ENCODE measurements at regions not wholly inside any gene's neighbourhood (a gene's known extent, or its start where the extent isn't known, plus 50 kb on each side); places are given as distances from the start of the nearest gene placed in this dataset.

DNA sequence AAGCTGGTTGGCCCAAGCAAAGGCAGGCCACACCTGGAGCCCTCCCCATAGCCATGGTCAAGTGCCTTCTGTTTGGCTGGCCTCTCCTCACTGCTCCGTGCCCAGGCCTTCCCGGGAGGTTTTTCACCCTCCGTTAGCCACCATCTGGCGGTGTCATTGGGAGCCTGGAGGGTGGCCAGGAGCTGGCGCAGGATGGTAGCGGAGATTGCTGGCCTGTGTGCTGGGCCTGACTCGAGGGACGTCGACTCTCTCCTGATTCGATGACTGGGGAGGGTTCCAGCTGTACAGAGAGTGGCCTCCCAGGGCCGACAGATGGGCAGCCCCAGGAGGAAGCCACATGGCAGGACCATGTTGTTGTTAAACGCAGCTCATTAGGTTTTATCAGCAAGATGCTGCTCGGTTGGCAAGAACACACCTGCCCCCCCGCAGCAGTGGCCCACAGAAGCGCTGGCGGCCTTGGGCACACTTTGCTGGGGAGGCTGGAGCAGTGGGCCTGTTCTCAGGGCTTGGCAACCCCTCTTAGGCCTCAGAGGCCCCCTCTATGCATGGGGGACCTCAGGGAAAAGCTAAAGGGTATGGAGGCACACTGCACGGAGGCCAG, 64.0 kb upstream of the CACUL1 start:
- H3K27me3 ChIP-seq, result no peaks in the 10 kb centered on the region
- no peaks in the 10 kb centered on the region for H4K20me1 ChIP-seq (ENCODE audit: low read depth)
- no peak overlapping the region for H3K4me3 Mint-ChIP-seq
- no peak for DNase-seq (ENCODE audit: low spot score)
- no peak overlapping the region for H3K4me3 ChIP-seq
- H3K9me3 ChIP-seq (ENCODE audit: low read depth), result no peaks in the 10 kb centered on the region
- H3K36me3 ChIP-seq, result no peaks in the 10 kb centered on the region
- H3K27me3 Mint-ChIP-seq (ENCODE audit: insufficient read depth, low read depth), result peaks cover 3% of the 10 kb centered on the region
- TF ChIP-seq EZH2phosphoT487 (IDR thresholded peaks at IDR 0.05) (no peak), EZH2 (IDR thresholded peaks at IDR 0.05) (no peak)
- TF ChIP-seq, protein P1, sequence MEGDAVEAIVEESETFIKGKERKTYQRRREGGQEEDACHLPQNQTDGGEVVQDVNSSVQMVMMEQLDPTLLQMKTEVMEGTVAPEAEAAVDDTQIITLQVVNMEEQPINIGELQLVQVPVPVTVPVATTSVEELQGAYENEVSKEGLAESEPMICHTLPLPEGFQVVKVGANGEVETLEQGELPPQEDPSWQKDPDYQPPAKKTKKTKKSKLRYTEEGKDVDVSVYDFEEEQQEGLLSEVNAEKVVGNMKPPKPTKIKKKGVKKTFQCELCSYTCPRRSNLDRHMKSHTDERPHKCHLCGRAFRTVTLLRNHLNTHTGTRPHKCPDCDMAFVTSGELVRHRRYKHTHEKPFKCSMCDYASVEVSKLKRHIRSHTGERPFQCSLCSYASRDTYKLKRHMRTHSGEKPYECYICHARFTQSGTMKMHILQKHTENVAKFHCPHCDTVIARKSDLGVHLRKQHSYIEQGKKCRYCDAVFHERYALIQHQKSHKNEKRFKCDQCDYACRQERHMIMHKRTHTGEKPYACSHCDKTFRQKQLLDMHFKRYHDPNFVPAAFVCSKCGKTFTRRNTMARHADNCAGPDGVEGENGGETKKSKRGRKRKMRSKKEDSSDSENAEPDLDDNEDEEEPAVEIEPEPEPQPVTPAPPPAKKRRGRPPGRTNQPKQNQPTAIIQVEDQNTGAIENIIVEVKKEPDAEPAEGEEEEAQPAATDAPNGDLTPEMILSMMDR (IDR thresholded peaks at IDR 0.05), result no peak
- no peaks in the 10 kb centered on the region for H3K79me2 ChIP-seq (ENCODE audit: low read depth)
- H3K4me1 ChIP-seq, result no peaks in the 10 kb centered on the region
- no peak overlapping the region for H3K27ac ChIP-seq
- H3F3A ChIP-seq (ENCODE audit: low read depth), result no peaks in the 10 kb centered on the region
- no peak overlapping the region for H2AFZ ChIP-seq (replicated peaks)
- no peak overlapping the region for H3K9ac ChIP-seq
- no peak overlapping the region for H3K4me2 ChIP-seq
- H3K9me3 Mint-ChIP-seq, result no peaks in the 10 kb centered on the region
- no peaks in the 10 kb centered on the region for H3K36me3 Mint-ChIP-seq
- no peaks in the 10 kb centered on the region for H3K4me1 Mint-ChIP-seq
- H3K27ac Mint-ChIP-seq, result no peak overlapping the region

GRCh38 chr10:118820326-118821116, 65.8 kb upstream of the CACUL1 start:
- Histone ChIP-seq H3K4me2 (no peak overlapping the region), H3K4me3 (no peak overlapping the region), H3F3A (ENCODE audit: low read depth) (no peaks in the 10 kb centered on the region), H3K36me3 (no peaks in the 10 kb centered on the region), H3K27ac (no peak overlapping the region), H3K79me2 (ENCODE audit: low read depth) (no peaks in the 10 kb centered on the region), H3K9me3 (ENCODE audit: low read depth) (no peaks in the 10 kb centered on the region), H3K9ac (no peak overlapping the region), H4K20me1 (ENCODE audit: low read depth) (no peaks in the 10 kb centered on the region), H3K27me3 (no peaks in the 10 kb centered on the region), H3K4me1 (no peaks in the 10 kb centered on the region), H2AFZ (replicated peaks) (no peak overlapping the region)
- H3K4me3 Mint-ChIP-seq, result no peak overlapping the region
- H3K9me3 Mint-ChIP-seq, result no peaks in the 10 kb centered on the region
- H3K27ac Mint-ChIP-seq, result no peak overlapping the region
- peaks cover 3% of the 10 kb centered on the region for H3K27me3 Mint-ChIP-seq (ENCODE audit: insufficient read depth, low read depth)
- no peak for DNase-seq (ENCODE audit: low spot score)
- H3K36me3 Mint-ChIP-seq, result no peaks in the 10 kb centered on the region
- H3K4me1 Mint-ChIP-seq, result no peaks in the 10 kb centered on the region
- no peak for TF ChIP-seq EZH2phosphoT487 (IDR thresholded peaks at IDR 0.05)
- TF ChIP-seq, protein P1 (IDR thresholded peaks at IDR 0.05), result no peak
- TF ChIP-seq EZH2 (IDR thresholded peaks at IDR 0.05), result no peak

- TF ChIP-seq EZH2phosphoT487 (IDR thresholded peaks at IDR 0.05) (no peak), EZH2 (IDR thresholded peaks at IDR 0.05) (no peak)
- TF ChIP-seq, protein P1 (IDR thresholded peaks at IDR 0.05), result no peak
- Histone ChIP-seq H3K9ac (no peak overlapping the region), H3K4me2 (no peak overlapping the region), H3K79me2 (ENCODE audit: low read depth) (no peaks in the 10 kb centered on the region), H3K27ac (no peak overlapping the region), H3K4me3 (no peak overlapping the region), H3K9me3 (ENCODE audit: low read depth) (no peaks in the 10 kb centered on the region), H3F3A (ENCODE audit: low read depth) (no peaks in the 10 kb centered on the region), H3K27me3 (no peaks in the 10 kb centered on the region), H3K36me3 (no peaks in the 10 kb centered on the region), H2AFZ (replicated peaks) (no peak overlapping the region), H3K4me1 (no peaks in the 10 kb centered on the region), H4K20me1 (ENCODE audit: low read depth) (no peaks in the 10 kb centered on the region)
- no peaks in the 10 kb centered on the region for H3K9me3 Mint-ChIP-seq
- H3K27me3 Mint-ChIP-seq (ENCODE audit: insufficient read depth, low read depth), result peaks cover 5% of the 10 kb centered on the region
- H3K36me3 Mint-ChIP-seq, result no peaks in the 10 kb centered on the region
- H3K4me1 Mint-ChIP-seq, result no peaks in the 10 kb centered on the region
- H3K27ac Mint-ChIP-seq, result no peak overlapping the region
- H3K4me3 Mint-ChIP-seq, result no peak overlapping the region
- no peak for DNase-seq (ENCODE audit: low spot score)
Observed at GRCh38 chr10:118823256-118823907, 68.6 kb upstream of the CACUL1 start.
